ENCODE measurements at regions not wholly inside any gene's neighbourhood (a gene's known extent, or its start where the extent isn't known, plus 50 kb on each side); places are given as distances from the start of the nearest gene placed in this dataset.

DNA sequence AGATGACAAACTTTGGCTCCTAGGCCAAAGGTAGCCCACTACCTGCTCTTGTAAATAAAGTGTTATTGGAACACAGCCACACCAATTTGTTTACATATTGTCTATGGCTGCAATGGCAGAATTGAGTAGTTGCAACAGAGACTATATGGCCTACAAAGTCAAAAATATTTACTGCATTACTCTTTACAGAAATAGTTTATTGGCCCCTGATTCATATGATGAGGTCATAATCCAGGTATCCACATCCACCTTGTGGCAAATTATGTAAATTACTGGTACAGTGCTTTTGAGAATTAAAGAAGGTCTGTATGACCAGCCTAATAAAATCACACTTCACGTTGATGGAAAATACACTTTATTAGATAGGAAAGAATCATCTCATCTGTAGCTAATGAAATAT is 337.0 kb upstream of the DDX53 start:
- no peak for DNase-seq (ENCODE audit: low read depth in 3 of 3)

DNA sequence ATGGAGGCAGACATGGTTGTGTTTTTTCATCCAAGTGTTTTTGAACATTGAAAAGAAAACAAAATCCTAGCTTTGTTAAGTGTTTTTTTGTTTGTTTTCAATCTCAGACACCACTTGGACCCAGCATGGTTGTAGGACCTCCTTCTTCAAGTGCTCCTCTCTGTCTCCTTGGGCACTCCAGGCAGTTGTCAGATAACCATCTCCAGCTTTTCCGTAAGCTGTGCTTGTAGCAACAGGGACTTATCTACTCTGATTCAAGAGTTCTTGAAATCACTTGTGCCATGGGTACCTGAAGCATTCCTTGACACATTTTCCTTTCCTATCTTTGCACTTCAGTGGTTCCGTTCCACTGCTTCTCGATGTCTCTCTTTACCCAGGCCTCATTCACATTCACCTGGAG is 334.9 kb upstream of the DDX53 start:
- DNase-seq (ENCODE audit: low read depth in 3 of 3) = no peak

DNA sequence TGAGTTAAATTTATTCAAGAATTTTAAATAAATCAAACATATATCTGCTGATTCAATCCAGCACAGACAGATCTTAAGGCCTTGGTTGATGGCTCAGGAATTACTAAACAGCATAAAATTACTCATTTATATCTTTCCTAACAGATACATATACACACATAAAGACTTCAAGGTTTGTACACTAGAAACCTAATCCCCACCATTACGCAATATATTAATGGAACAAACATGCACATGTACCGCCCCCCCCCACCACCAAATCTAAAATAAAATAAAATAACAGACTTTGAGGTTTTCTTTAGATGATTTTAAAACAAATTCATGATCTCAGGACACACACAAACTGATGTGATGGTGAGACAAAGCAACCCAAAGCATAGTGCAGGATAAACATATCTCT is 333.9 kb upstream of the DDX53 start:
- no peak for DNase-seq (ENCODE audit: low read depth in 3 of 3)

DNA sequence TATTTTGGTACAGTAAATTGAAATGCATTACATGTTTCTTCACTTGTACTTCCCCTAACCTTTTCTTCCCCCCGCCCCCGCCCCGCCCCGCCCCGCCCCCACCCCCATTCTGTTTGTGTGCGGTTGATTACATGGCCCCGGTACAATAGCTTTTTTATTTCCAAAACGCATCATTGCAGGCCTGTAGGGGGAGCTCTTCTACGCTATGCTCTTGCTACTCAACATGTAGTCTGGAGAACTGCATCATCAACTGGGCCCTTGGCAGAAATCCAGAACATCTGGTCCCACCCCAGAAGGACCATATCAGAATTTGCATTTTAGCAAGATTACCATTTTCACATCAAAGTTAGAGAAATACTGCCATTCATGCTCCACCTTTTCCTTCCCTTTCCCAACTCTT is 333.3 kb upstream of the DDX53 start:
- no peak for DNase-seq (ENCODE audit: low read depth in 3 of 3)

DNA sequence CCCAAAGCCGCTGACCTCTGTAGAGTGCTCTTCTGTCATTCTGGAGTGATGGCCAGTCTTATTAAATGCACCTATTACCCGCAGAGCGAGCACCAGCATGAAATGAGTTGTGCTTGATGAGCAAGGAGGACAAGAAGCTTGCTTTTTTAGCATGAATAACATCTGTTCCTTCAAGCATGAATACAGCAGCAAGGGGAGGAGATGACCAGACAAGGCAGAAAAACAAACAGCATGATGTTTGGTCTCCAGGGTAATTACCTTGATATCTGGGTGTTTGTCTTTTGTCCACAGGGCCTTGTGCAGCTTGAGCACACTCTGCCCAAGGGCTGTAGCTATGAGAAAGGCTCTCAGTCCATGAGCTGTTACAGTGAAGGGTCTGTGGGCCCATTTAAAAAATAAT is 324.8 kb upstream of the DDX53 start:
- DNase-seq (ENCODE audit: low read depth in 3 of 3) = no peak

DNA sequence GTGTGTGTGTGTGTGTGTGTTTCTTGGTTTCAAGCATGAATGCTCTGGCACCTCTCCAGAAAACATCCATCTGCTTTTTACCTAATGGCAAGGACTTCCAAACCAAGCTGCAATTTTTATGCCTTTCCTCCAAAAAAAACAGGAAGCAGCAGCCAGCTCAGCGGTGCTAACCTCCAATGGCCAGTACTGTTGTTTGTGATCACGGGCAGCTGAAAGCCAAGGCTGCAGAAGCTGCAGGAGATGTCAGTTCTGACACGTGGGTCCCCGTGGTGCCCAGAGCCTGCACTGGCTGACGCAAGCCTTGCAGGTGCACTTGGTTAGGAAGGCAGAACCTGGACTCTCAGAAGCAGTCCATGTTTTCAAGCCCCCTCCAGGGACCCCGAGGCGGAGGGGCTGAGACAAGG is 313.6 kb upstream of the DDX53 start:
- DNase-seq (ENCODE audit: low read depth in 3 of 3) = no peak

DNA sequence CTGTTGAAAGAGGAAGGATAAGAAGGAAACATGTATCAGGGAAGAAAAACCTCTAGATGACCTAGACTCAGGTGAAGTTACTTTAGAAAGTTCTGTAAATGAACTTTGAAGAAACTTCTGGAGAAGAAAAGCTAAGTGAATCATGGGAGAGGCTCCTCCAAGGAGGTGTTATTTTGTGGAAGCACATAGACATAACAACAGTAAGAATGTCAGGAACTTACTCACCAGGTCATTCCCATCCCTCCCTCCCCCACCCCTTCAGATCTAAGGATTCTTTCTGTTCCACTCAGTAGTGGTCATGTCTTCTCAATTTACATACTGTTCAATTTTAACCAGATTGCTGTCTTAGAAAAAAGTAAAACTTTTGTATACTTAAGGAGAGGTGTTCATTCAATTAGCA is 310.5 kb upstream of the DDX53 start:
- no peak for DNase-seq (ENCODE audit: low read depth in 3 of 3)

DNA sequence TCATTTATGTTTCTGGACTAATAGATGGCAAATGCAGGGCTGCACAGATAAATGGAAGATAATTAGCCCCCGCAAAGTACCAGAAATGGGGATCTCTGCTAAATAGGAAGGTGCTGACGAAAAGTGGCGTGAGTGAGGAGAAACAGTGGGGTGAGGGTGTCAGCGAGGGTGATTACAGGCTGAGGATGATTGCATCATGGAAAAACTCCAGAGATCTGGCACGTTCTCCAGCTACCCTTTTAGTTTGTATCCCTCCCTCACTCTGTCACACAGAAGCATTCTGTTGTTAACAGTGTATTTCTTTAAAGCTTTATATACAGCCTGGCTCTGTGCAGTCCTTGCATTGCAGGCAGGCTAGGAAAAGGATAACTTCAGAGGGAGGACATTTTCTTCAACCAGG is 309.6 kb upstream of the DDX53 start:
- DNase-seq (ENCODE audit: low read depth in 3 of 3) = no peak

DNA sequence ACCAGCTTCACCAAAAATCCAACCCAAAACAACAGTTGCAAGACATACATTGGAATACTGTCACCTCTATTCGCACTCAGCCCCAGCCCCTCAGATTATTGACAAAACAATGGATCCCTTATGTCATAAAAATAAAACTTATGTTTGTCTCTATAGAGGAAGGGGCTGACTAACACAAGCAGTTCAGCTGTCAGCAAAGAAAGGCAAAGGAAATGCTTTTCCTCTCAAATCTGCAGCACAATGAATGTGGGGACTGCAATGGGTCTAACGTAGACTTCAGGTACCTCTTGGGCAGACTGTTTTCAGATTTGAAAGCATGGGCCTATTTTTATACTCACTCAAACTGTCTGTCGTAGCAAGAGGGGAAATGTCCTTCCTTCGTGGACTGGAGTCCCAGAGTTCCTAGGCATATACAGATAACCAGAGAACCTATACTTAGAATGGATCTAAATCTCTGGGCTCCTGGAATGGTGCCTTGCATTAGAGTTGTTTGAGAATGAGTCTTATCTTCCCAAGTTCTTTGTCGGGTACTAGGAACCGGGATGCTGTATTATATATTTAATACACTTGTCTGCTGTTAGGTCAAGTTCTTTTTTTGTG is 307.7 kb upstream of the DDX53 start:
- DNase-seq (ENCODE audit: low read depth in 3 of 3) = no peak

DNA sequence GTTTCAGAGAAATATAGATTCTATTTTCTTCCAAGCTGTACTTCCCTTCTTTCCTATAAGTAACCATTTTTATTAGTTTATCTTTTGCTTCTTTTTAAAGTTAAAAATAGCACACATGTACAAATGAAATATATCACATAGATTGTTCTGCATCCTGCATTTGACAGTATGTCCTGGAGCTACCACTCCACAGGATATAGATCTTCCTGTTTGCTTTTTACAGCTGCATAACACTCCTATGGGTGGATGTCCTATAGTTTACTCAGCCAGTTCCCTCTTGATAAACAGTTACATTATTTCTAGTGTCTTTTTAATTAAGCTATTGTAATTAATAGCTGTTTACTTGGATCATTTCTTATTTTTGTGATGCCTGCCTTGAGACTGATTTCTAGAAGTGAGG is 301.6 kb upstream of the DDX53 start:
- no peak for DNase-seq (ENCODE audit: low read depth in 3 of 3)

DNA sequence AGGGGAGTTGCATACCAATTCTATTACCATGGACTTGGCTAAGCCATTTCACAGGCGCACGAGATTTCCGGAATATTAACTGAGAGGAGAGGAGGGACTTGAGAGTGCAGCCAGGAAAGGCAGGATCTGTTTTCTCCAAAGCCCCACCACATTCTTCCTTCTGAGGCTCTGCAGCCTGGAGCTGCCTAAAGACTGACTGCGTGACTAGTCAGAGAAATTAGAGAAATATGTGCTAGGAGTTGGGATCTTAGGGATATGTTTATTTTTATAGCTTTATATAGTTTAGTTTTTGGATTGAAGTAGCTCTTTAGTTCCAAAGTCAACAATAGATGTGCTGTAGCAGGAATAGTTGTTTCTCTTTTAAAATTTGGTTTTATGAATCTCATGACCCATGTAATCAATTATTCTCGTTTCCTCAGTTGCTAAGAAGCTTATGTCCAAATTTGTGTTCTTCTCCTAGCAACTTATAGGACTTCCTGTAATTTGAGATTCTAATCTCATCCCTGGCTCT is 300.1 kb upstream of the DDX53 start:
- DNase-seq (ENCODE audit: low read depth in 3 of 3) = no peak

DNA sequence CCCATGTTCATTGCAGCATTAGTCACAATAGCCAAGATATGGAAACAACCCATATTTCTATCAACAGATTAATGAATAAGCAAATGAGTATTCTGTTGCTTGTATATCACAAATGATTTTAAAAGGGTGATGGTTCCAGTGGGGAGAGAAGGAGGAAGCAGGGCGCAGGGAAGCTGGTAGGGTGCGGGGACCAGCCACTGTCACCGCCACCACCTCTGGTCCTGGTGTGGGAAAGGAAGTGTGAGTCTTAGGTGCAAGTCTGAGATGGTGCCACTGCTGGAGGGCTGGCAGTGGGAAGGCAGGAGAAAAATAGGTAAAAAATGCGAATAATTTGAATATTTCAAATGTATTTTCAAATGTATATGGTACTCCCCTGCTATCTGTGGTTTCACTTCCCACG is 286.8 kb upstream of the DDX53 start:
- DNase-seq (ENCODE audit: low read depth in 3 of 3) = no peak

DNA sequence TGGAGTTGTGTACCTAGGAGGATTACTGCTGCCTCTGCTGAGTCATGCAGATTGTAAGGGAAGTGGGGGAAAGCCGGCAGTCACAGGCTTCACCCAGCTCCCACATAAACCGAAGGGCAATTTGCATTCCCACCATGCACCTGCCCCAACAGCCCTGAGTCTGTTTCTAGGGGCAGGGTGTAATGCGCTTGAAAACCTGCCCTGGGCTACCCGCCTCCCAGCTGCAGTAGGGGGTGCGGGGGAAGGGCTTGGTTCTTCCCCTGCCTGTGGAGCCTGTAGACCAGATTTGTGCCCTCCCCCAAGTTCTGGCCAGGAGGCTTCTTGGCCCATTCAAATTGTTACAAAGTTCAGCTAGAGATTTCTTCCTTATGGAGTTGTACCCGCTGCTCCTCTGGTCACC is 269.2 kb upstream of the DDX53 start:
- no peak for DNase-seq (ENCODE audit: low read depth in 3 of 3)

DNA sequence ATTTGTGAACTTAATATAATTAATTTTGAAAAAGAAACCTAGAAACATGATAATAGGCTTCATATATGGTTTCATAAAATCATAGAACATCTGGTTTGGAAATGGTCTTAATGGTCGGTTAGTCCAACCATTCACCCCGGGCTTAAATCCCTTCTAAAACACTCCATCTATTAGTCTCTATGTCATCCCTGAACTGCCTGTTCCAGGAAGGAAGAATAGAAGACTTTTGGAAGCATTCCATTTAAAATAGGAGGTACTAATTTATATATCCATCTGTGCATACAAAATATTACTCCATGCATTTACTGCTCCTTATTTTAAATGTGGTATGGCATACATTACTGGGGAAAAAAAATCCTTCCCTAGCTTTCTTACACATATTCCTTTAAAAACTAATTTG is 262.2 kb upstream of the DDX53 start:
- DNase-seq (ENCODE audit: low read depth in 3 of 3) = no peak

DNA sequence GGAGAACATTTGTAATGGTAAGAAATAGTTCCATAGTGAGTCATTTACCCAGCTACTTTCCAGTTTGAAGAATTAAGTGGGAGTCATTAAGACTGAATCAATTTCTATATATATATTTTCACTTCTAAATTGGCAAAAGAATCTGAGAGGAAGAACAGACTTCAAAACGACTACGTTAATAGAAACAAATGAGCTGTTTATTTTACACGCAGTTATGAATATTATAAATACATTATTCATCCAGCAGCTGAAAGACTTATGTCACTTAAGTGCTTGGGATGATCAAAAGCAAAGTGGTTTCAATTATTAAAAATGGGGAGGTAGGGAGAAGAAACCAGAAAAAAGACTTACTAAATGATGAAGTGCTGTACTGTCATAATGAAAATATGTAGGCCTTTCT is 260.5 kb upstream of the DDX53 start:
- no peak for DNase-seq (ENCODE audit: low read depth in 3 of 3)

DNA sequence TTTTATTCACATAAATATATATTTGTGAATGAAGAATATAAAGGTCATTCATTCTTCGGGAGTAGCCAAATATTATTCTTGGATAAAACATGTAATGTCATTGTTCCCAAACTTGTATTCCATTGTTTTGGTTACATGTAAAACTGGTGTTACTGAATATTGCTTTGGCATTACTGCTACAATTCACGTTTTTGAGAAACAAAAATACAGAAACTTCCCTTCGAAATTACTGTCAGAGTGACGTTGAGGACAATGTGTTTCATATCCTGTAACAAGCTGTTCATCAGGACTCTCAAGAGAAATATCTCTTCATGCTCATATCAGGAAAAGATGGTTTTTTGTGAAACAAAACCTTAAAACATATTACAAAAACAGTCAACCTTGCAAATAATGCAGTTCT is 258.9 kb upstream of the DDX53 start:
- DNase-seq (ENCODE audit: low read depth in 3 of 3) = no peak

DNA sequence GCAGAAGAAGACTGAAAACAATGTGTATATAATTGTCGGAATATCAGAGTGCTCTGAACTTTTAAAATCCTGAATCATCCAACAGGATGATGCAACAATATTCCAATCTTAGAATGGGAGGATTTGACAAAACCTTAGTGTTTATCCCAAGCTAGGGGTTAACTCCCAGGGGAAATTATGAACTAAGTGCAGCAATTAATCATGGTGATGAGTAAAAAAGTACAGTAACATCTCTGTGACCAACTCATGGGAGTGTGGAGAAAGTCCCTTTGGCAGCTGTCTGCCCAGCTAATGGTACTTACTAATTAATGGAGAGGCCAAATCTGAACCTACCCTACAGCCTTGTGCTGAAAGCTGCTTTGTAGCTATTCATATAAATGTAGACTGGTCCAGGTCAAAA is 257.6 kb upstream of the DDX53 start:
- no peak for DNase-seq (ENCODE audit: low read depth in 3 of 3)

DNA sequence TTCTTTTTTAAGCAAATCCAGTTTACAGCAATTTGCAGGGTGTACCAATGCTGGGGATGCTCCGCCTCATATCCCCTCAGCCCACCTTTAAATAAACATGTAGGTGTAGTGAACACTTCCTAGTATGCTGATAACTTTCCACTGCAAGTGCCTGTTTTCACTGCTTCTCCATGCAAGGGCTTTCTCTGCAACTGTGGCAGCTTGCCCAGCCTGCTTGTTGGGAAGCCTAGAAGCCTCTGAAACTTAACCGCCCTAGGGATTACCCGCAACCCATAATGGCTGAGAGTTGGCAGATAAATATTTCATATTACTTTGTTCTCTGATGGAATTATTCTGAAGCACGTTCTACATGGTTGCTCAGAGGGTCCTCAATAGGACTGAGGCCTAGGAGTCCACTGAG is 253.7 kb upstream of the DDX53 start:
- no peak for DNase-seq (ENCODE audit: low read depth in 3 of 3)

DNA sequence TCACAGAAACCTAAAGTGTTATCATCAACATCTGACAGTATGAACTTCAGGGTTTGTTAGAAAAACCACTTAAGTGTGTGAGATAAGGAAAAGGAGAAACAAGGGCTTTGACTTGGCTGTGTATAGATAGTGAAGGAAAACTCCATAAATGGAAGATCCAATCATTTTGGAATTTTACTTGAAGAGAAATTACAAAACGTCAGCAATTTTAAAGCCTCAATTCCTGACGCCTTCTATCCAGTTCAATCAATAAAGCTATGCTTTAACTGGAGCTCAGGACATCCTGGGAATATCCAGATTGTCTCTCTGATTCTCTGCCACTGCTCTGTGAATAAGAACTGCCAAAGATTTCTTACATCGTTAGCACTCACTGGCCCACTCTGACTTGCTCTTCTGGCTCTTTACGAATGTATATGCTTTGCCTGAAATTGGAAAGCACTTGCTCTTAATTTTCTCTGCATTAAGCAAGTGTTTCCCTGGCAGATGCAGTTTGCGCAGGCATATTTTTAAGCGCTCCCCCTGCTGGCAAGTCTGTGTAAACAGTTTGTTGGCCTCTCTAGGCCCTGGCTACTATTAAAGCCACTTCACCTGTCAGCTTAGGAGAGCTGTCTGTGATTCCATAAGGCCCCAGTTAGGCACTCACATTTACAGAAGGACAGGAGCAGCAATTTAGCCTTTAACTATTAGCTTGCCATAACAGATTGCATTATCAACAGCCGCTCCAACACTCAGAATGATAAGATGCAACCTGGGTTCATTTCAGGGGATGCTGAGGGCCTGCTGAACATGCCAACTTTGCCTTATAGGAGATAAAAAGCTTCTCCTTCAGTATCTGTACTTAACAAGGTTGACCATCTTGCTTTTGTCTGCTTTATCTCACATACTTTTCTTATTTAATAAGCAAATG is 251.4 kb upstream of the DDX53 start:
- peak; percentile 0 to 22 (median 5) for DNase-seq (ENCODE audit: low read depth in 3 of 3)

DNA sequence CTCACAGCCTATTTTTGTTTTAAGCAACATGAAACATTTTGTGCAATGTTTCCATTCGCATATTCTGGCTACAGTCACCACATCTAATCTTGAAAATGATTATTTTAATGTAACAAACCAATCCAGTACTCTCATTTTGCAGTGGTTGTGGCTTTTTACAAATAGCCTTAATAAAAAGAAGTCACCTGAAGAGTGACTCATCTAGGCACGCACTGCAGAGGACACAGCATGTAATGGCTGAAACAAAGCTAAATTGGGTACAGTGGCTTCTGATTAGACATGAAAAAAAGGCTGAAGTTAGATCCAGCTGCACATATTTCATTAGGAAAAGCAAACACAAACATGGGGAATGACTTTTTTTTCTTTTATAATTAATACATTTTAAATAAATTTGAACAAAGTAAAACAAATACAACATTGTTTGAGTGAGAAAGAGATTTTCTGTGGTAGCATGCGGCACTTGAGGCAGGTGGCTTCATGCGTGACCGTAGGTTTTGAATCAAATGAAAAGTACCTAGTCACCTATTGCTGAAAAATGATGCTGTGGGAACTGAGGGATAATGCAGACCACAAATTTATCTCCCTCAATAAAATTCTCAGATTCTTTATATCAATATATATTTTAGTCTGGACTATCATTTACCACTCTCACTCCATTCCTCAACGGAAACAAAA is 240.8 kb upstream of the DDX53 start:
- no peak for DNase-seq (ENCODE audit: low read depth in 3 of 3)

DNA sequence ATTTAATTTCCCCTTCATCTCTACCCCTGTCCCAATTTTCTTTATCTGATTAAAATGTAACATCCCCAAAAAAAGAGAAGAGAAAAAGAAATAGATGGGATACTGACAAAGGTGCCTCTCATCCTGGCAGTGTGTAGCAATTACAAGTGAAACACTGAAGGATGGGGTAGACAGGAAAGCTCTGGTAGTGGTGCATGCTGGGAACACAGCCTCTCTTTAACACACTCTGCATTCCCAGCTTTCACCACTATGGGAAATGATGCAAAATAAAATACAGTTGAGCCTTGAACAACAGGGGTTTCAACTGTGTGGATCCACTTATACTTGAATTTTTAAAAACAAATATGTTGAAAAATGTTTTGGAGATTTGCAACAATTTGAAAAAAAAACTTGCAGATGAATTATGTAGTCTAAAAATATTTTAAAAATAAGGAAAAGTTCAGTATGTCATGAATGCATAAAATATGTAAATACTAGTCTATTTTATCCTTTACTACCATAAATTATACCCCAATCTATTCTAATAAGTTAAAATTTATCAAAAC is 239.2 kb upstream of the DDX53 start:
- DNase-seq (ENCODE audit: low read depth in 3 of 3) = no peak

DNA sequence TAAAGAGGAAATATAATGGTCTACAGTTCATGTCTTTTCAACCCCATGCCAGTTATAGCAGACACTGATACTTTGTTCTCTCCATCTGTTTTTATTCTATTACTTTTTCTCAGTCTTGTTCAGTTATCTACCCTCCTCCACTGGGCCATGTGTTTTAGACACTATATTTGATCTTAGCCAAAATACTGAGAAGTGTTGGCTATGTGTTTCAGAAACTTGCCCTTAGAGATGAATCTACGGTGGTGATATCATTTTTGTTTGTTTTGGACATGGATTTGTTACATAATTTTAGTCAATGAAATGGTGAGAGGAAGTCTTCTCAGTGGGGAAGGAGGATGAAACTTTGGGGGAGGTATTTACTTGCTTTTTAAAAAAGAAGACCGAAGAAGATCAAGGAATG is 211.5 kb upstream of the DDX53 start:
- no peak for DNase-seq (ENCODE audit: low read depth in 3 of 3)

DNA sequence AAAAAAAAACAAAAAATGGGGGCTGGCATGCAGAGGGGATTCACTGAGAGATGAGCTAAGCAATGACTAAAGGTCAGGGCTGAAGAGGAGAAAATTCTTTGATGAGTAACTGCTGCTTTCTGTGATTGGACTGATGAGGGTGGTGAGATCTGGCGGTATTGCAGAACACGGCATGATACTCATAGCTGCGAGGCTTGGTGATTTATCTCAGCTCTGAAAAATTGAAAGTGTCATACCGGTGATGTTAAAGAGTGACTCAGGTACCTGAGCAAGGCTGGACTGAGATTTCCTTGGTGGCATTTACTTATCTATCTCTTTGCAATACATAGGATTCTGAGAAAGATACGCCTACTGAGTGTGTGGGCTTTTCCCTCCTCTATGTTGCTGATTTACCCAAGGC is 204.1 kb upstream of the DDX53 start:
- DNase-seq (ENCODE audit: low read depth in 3 of 3) = no peak

Measured in stimulated activated CD4-positive, alpha-beta T cell treated with anti-CD3 and anti-CD28 coated beads, TNF-alpha, amount 100 ng/mL, for 24 hours (primary cell).